ENCODE measurements at regions not wholly inside any gene's neighbourhood (a gene's known extent, or its start where the extent isn't known, plus 50 kb on each side); places are given as distances from the start of the nearest gene placed in this dataset.
A peak's percentile ranks its signal among the peaks of the same experiment; 100 is the strongest.
"Not testable (repeated sequence)": the region's sequence is repeated elsewhere in the genome, so short reads cannot be mapped to it uniquely, and the experiment has no call there.

GRCh38 chr7:69395061-69395714 is 203.1 kb upstream of the AUTS2 start:
- no peak for FAIRE-seq
- DNase-seq (ENCODE audit: low spot score): peak; percentile 78

GRCh38 chr7:69398986-69399385 is 199.3 kb upstream of the AUTS2 start:
- DNase-seq (ENCODE audit: low spot score) (no peak), FAIRE-seq (no peak)

- no peak for FAIRE-seq
- DNase-seq (ENCODE audit: low spot score): peak; percentile 70
Measured at GRCh38 chr7:69399401-69399800, 198.9 kb upstream of the AUTS2 start.

- peak; percentile 23 for FAIRE-seq
- DNase-seq (ENCODE audit: low spot score): no peak
Measured at GRCh38 chr7:69402696-69403095, 195.6 kb upstream of the AUTS2 start.

GRCh38 chr7:69403169-69403568 is 195.1 kb upstream of the AUTS2 start:
- DNase-seq (ENCODE audit: low spot score) (no peak), FAIRE-seq (no peak)

- FAIRE-seq (no peak), DNase-seq (ENCODE audit: low spot score) (no peak)
Measured at GRCh38 chr7:69411018-69411417, 187.3 kb upstream of the AUTS2 start.

- DNase-seq (ENCODE audit: low spot score) (no peak), FAIRE-seq (no peak)
Measured at GRCh38 chr7:69411466-69411865, 186.8 kb upstream of the AUTS2 start.

GRCh38 chr7:69412331-69413146 is 185.7 kb upstream of the AUTS2 start:
- DNase-seq (ENCODE audit: low spot score): peak; percentile 85
- peak; percentile 68 for FAIRE-seq

- DNase-seq (ENCODE audit: low spot score): no peak
- FAIRE-seq: no peak
Measured at GRCh38 chr7:69414555-69414954, 183.7 kb upstream of the AUTS2 start.

- no peak for FAIRE-seq
- DNase-seq (ENCODE audit: low spot score): no peak
Measured at GRCh38 chr7:69418869-69419670, 179.2 kb upstream of the AUTS2 start.

GRCh38 chr7:69419934-69420333 is 178.3 kb upstream of the AUTS2 start:
- DNase-seq (ENCODE audit: low spot score) (no peak), FAIRE-seq (no peak)

- no peak for FAIRE-seq
- no peak for DNase-seq (ENCODE audit: low spot score)
Measured at GRCh38 chr7:69422574-69422985, 175.7 kb upstream of the AUTS2 start.

- FAIRE-seq (no peak), DNase-seq (ENCODE audit: low spot score) (no peak)
Measured at GRCh38 chr7:69426705-69427104, 171.6 kb upstream of the AUTS2 start.

GRCh38 chr7:69428089-69428488 is 170.2 kb upstream of the AUTS2 start:
- no peak for FAIRE-seq
- DNase-seq (ENCODE audit: low spot score): no peak

GRCh38 chr7:69429911-69430383 is 168.3 kb upstream of the AUTS2 start:
- FAIRE-seq (no peak), DNase-seq (ENCODE audit: low spot score) (no peak)

- FAIRE-seq: no peak
- no peak for DNase-seq (ENCODE audit: low spot score)
Measured at GRCh38 chr7:69430384-69431021, 167.8 kb upstream of the AUTS2 start.

- no peak for DNase-seq (ENCODE audit: low spot score)
- FAIRE-seq: no peak
Measured at GRCh38 chr7:69431626-69432025, 166.6 kb upstream of the AUTS2 start.

- DNase-seq (ENCODE audit: low spot score); FAIRE-seq: not testable (repeated sequence)
Measured at GRCh38 chr7:69432276-69432675, 166.0 kb upstream of the AUTS2 start.

GRCh38 chr7:69433081-69433480 is 165.2 kb upstream of the AUTS2 start:
- FAIRE-seq (no peak), DNase-seq (ENCODE audit: low spot score) (no peak)

- FAIRE-seq (no peak), DNase-seq (ENCODE audit: low spot score) (no peak)
Measured at GRCh38 chr7:69434398-69434815, 163.9 kb upstream of the AUTS2 start.

GRCh38 chr7:69435711-69436110 is 162.6 kb upstream of the AUTS2 start:
- DNase-seq (ENCODE audit: low spot score): no peak
- FAIRE-seq: no peak

All from urothelium cell line (cell line).